GM12891 (cell line): ENCODE measurements at regions not wholly inside any gene's neighbourhood (a gene's known extent, or its start where the extent isn't known, plus 50 kb on each side); places are given as distances from the start of the nearest gene placed in this dataset.
"Not testable (repeated sequence)": the region's sequence is repeated elsewhere in the genome, so short reads cannot be mapped to it uniquely, and the experiment has no call there.

Experiments used
- POLR2A ChIP-seq: IDR thresholded peaks from 2 replicates; pipeline ENCODE4 v1.6.1; 2011; ENCODE audit warnings: low read depth, low read length, control low read depth
- POLR2AphosphoS5 ChIP-seq: IDR thresholded peaks from 2 replicates; pipeline ENCODE4 v1.6.1; 2011; ENCODE audit warnings: low read depth, low read length, control low read depth
- SPI1 ChIP-seq: IDR thresholded peaks from 2 replicates; pipeline ENCODE4 v1.6.1; 2011; ENCODE audit warnings: low read depth, low read length, control low read depth
- TAF1 ChIP-seq: IDR thresholded peaks from 2 replicates; pipeline ENCODE4 v1.6.1; 2011; ENCODE audit warnings: low read depth, low read length, control low read depth

DNA sequence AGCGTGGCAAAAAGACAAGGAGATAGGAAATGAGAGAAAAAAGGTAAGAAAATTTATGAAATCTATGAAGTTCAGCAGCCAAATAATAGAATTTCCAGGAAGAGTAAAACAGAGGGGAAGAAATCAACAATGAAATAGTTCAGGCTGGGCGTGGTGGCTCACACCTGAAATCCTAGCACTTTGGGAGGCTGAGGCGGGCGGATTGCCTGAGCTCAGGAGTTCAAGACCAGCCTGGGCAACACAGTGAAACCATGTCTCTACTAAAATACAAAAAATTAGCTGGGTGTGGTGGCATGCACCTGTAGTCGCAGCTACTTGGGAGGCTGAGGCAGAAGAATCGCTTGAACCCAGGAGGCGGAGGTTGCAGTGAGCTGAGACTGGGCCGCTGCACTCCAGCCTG lies 62.1 kb upstream of the RESF1 start:
- TF ChIP-seq POLR2A, SPI1, POLR2AphosphoS5, TAF1: not testable (repeated sequence)
